GM21786 (cell line): ENCODE measurements at regions not wholly inside any gene's neighbourhood (a gene's known extent, or its start where the extent isn't known, plus 50 kb on each side); places are given as distances from the start of the nearest gene placed in this dataset.

Experiments used
- ATAC-seq: cut with Tn5 transposase; IDR thresholded peaks from one replicate; pipeline ENCODE4 v1.9.1; 2021; ENCODE audit not compliant: unreplicated experiment

- peak; percentile 80 for ATAC-seq
Measured at GRCh38 chr2:236862961-236863728, 222.5 kb upstream of the COPS8 start.

- no peak for ATAC-seq
Measured at GRCh38 chr2:236863729-236864126, 222.0 kb upstream of the COPS8 start.

- no peak for ATAC-seq
Measured at GRCh38 chr2:236865052-236865451, 220.6 kb upstream of the COPS8 start.

GRCh38 chr2:236866542-236867340 is 218.9 kb upstream of the COPS8 start:
- no peak for ATAC-seq

- no peak for ATAC-seq
Measured at GRCh38 chr2:236867441-236868260, 218.0 kb upstream of the COPS8 start.

GRCh38 chr2:236870370-236870769 is 215.3 kb upstream of the COPS8 start:
- ATAC-seq, result no peak

GRCh38 chr2:236871500-236872001 is 214.1 kb upstream of the COPS8 start:
- ATAC-seq, result no peak

- no peak for ATAC-seq
Measured at GRCh38 chr2:236872015-236872414, 213.7 kb upstream of the COPS8 start.

- no peak for ATAC-seq
Measured at GRCh38 chr2:236872981-236873380, 212.7 kb upstream of the COPS8 start.

- no peak for ATAC-seq
Measured at GRCh38 chr2:236873636-236874035, 212.1 kb upstream of the COPS8 start.

- ATAC-seq, result no peak
Measured at GRCh38 chr2:236874866-236875481, 210.7 kb upstream of the COPS8 start.

- no peak for ATAC-seq
Measured at GRCh38 chr2:236875906-236876505, 209.7 kb upstream of the COPS8 start.

GRCh38 chr2:236876642-236877041 is 209.0 kb upstream of the COPS8 start:
- no peak for ATAC-seq

GRCh38 chr2:236877972-236878371 is 207.7 kb upstream of the COPS8 start:
- no peak for ATAC-seq

GRCh38 chr2:236879416-236879963 is 206.2 kb upstream of the COPS8 start:
- no peak for ATAC-seq

- no peak for ATAC-seq
Measured at GRCh38 chr2:236882074-236882473, 203.6 kb upstream of the COPS8 start.

GRCh38 chr2:236882930-236883329 is 202.8 kb upstream of the COPS8 start:
- ATAC-seq, result no peak

GRCh38 chr2:236883819-236884218 is 201.9 kb upstream of the COPS8 start:
- no peak for ATAC-seq

GRCh38 chr2:236884569-236885175 is 201.0 kb upstream of the COPS8 start:
- no peak for ATAC-seq

- ATAC-seq, result no peak
Measured at GRCh38 chr2:236886456-236886855, 199.2 kb upstream of the COPS8 start.
